ENCODE measurements at regions not wholly inside any gene's neighbourhood (a gene's known extent, or its start where the extent isn't known, plus 50 kb on each side); places are given as distances from the start of the nearest gene placed in this dataset.
"Not testable (repeated sequence)": the region's sequence is repeated elsewhere in the genome, so short reads cannot be mapped to it uniquely, and the experiment has no call there.

GRCh38 chr1:244319283-244320132 is 132.2 kb downstream of the ADSS2 start:
- no peak for DNase-seq (ENCODE audit: low read depth, low spot score)

- DNase-seq (ENCODE audit: low read depth, low spot score): no peak
Observed at GRCh38 chr1:244322181-244322580, 129.5 kb downstream of the ADSS2 start.

- peak; percentile 86 for DNase-seq (ENCODE audit: low read depth, low spot score)
Observed at GRCh38 chr1:244322791-244323521, 128.8 kb downstream of the ADSS2 start.

DNA sequence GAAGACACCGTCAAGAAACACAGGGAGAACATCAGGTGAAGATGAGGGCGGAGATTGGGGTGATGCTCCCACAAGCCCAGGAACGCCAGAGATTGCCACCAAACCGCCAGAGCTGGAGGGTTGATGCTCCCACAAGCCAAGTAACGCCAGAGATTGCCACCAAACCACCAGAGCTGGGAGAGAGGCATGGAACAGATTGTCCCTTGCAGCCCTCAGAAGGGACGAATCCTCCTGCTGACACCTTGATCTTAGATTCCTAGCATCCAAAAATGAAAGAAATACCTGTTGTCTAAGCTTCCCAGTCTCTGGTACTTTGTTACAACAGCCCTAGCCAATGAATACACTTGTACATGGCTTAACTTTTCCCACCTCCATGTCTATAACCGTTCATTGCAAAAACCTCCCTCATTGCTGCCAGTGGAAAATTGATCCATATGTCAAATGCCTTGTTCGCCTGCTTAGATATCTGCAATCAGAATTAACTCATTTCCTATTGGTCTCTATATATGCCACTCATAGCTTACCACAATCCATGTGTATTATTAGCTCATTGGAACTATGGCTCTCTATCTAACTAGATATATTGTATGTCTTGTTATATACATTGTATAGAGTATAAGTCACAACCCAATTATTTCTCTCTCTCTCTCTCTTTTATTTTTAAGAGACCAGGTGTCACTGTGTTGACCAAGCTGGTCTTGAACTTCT is 127.4 kb downstream of the ADSS2 start:
- no peak for DNase-seq (ENCODE audit: low read depth, low spot score)

GRCh38 chr1:244325056-244325758 is 126.5 kb downstream of the ADSS2 start:
- DNase-seq (ENCODE audit: low read depth, low spot score): no peak

GRCh38 chr1:244326757-244327156 is 125.0 kb downstream of the ADSS2 start:
- DNase-seq (ENCODE audit: low read depth, low spot score): no peak

DNA sequence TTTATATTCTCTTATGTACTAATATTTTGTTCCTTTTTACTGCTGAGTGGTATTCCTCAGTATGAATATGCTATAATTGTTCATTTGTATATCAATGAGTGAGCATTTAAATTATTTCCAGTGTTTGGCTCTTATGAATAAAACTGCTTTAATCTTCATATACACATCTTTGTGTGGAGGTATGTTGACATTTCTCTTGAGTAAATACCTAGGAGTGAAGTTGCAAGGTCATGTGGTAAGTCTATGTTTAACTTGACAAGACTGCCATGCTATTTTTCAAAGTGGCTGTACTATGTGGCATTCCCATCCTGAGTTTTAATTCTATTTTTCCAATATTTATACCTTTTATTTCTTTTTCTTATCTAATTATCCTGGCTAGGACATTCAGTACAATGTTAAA is 124.2 kb downstream of the ADSS2 start:
- DNase-seq (ENCODE audit: low read depth, low spot score): no peak

DNA sequence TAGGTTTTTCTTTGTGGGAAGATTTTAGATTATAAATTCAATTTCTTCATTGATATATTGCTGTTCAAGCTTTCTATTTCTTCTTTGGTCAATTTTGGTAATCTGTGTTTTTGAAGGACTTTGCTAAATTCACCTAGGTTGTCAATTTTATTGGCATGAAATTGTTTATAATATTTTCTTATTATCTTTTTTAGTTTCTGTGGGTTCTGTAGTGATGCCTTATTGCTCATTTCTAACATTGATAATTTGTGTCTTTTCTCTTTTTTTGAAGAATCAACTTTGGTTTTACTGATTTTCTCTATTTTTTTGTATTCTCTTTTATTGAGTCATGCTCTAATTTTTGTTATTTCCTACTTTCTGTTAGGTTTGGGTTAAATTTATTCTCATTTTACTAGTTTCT is 123.2 kb downstream of the ADSS2 start:
- no peak for DNase-seq (ENCODE audit: low read depth, low spot score)

DNA sequence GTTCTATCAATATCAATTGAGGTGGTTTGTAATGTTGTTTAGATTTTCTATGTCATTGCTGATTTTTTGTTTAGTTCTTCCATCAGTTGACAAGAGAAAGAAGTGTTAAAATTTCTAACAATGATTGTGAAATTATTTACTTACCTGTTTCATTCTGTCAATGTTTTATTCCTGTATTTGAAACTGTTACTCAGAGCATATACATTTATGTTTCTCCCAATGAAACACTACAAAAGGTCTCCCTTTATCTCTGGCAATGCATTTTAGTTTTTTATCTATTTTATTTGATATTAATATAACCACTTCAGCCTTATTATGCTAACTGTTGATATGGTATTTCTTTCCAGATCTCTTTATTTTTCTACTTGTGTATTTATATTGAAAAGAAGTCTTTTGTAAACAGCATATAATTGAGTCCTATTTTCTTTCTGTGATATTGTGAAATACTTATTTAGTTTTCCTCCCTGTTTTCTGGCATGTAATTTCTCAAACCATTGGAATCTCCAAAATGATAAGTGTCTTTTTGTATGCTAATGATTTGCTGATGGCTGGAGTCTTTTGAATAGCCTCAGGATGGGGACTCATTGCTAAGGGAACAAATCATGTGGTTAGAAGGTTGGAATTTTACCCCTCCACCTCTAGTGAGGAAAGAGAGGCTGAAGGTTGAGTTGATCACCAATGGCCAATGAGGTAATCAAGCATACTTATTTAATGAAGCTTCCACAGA is 122.0 kb downstream of the ADSS2 start:
- no peak for DNase-seq (ENCODE audit: low read depth, low spot score)

GRCh38 chr1:244330318-244330625 is 121.4 kb downstream of the ADSS2 start:
- no peak for DNase-seq (ENCODE audit: low read depth, low spot score)

DNA sequence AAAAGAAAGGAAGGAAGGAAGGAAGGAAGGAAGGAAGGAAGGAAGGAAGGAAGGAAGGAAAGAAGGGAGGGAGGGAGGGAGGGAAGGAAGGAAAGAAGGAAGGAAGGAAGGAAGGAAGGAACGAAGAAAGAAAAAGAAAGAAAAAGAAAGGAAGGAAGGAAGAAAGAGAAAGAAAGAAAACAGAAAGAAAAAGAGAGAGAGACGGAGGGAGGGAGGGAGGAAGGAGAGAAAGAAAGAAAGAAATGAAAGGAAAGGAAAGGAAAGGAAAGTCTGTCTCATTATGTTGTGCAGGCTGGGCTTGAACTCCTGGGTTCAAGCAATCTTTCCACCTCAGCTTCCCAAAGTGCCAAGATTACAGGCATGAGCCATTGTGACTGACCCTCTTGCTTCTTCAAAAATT is 118.9 kb downstream of the ADSS2 start:
- DNase-seq (ENCODE audit: low read depth, low spot score): not testable (repeated sequence)

DNA sequence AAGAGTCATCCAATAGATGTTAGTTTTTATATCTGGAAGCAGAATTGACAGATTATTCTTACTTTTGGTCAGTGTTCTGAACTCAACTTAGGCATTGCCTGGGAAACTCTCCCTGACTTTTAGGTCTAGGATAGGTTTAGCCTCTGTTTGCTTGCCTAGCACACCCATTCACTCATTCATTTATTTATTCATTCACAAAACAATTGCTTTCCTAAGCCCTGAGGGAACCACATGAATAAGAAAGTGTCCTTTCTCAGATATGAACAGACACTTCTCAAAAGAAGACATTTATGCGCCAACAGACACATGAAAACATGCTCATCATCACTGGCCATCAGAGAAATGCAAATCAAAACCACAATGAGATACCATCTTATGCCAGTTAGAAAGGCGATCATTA is 117.4 kb downstream of the ADSS2 start:
- DNase-seq (ENCODE audit: low read depth, low spot score): not testable (repeated sequence)

DNA sequence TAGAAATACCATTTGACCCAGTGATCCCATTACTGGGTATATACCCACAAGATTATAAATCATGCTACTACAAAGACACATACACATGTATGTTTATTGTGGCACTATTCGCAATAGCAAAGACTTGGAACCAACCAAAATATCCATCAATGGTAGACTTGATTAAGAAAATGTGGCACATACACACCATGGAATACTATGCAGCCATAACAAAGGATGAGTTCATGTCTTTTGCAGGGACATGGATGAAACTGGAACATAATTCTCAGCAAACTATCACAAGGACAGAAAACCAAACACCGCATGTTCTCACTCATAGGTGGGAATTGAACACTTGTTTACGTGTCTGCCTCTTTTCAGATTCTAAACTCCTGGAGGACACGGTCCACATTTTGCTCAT is 116.9 kb downstream of the ADSS2 start:
- not testable (repeated sequence) for DNase-seq (ENCODE audit: low read depth, low spot score)

DNA sequence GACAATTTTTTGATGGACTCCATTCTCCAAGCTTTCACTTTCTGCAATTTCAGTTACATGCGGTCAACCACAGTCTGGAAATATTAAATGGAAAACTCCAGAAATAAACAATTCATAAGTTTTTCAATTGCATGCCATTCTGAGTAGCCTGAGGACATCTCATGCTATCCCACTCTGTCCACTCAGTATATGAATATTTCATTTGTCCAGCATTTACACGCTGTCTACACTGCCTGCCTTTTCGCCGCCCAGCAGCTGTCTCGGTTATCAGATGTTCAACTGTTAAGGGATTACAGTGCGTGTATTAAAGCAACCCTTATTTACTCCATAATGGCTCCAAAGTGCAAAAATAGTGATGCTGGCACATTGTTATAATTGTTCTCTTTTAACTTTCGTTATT is 116.3 kb downstream of the ADSS2 start:
- no peak for DNase-seq (ENCODE audit: low read depth, low spot score)

- no peak for DNase-seq (ENCODE audit: low read depth, low spot score)
Observed at GRCh38 chr1:244336232-244336899, 115.3 kb downstream of the ADSS2 start.

DNA sequence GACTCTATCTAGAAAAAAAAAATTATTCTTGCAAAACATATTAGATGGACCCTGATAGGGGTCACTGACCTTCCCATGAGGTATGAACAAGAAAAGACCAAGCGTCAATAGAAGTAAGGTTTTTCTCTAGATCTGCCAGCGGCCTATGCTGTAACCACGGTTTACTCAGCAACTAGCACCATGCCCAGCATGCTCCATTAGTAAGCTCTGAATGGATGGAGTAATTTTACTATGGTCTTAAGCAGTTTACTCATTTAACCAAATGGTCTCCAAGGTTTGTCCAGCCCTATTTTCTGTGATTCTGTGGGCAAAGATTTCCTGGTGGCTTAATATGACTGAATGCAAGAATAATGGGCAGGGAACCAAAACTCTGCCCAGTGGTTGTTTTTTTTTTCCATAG is 113.9 kb downstream of the ADSS2 start:
- DNase-seq (ENCODE audit: low read depth, low spot score): no peak

DNA sequence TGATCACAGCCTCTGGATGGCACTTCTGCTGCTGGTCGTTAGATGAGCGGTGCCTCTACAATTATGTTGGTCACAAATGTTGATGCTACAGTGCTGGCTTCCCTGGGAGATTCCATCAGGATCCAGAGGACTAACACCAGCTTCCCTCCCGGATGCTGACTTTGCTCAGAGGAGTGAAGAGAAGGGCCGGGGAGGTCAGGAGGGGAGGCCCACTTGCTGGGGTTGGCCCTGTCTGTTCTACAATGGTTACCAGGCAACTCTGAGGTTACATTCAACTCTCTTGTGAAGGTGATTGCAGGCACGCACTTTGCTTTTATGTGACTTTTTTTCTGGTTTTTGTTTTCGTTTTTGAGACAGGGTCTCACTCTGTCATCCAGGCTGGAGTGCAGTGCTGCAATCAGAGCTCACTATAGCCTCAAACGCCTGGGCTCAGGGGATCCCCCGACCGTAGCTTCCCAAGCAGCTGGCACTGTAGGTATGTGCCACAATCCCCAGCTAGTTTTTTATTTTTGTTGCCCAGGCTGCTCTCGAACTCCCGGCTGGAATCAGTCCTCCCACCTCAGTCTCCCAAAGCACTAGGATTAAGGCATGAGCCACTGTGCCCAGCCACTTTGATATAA is 112.5 kb downstream of the ADSS2 start:
- DNase-seq (ENCODE audit: low read depth, low spot score): no peak

DNA sequence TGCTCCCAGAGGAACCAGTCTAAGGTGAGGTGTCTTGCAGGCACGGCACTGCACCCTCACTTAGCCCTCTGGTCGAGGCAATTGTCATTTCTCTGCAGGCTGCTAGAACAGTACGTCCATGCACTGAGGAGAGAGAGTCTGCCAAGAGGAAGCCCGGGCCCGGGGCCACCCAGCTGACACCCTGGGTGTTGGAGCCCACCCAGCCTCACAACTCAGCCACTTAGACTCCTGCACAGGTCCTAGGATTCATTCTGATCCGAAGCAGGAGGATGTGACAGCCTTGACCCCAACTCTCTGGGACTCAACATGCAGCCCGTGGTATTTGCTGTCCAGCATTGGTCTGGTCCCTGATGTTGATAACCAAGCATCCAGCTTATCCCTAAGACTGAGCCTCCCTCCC is 111.9 kb downstream of the ADSS2 start:
- no peak for DNase-seq (ENCODE audit: low read depth, low spot score)

DNA sequence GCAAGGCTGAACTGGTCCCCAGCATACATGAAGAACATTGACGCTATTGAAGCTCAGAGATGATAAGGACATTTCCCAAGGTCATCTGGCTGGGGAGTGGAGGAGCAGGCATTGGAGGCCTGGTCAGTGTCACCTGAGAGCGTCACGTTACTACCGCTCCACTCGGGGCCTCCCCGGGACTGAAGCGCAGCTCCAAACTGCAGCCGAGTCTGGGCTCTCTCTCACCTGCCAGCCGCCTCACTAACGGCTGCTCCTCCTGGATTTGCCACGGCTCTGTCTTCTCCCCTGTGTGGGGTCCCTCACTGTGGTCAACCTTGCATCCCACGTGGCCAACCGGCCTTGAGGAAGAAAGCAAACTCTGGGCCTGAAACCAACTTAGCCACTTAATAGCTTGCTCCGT is 111.3 kb downstream of the ADSS2 start:
- DNase-seq (ENCODE audit: low read depth, low spot score): no peak

Data from smooth muscle cell of the brain vasculature (primary cell).